ENCODE measurements at regions not wholly inside any gene's neighbourhood (a gene's known extent, or its start where the extent isn't known, plus 50 kb on each side); places are given as distances from the start of the nearest gene placed in this dataset.
"Not testable (repeated sequence)": the region's sequence is repeated elsewhere in the genome, so short reads cannot be mapped to it uniquely, and the experiment has no call there.

- Histone ChIP-seq H3K27ac (ENCODE audit: low read depth, low read length) (no peak overlapping the region), H3K9me3 (ENCODE audit: control insufficient read depth, insufficient read depth, low read length) (no peaks in the 10 kb centered on the region), H3K9ac (ENCODE audit: low read depth, low read length) (no peak overlapping the region)
Observed at GRCh38 chr5:17999858-18000257, 365.6 kb downstream of the TAF11L14 start.

GRCh38 chr5:18000744-18001143, 366.5 kb downstream of the TAF11L14 start:
- no peaks in the 10 kb centered on the region for H3K4me1 ChIP-seq (ENCODE audit: control insufficient read depth, insufficient read depth, low read length)
- H3K9me3 ChIP-seq (ENCODE audit: control insufficient read depth, insufficient read depth, low read length): no peaks in the 10 kb centered on the region
- H3K27me3 ChIP-seq (ENCODE audit: control insufficient read depth, insufficient read depth, low read length): no peaks in the 10 kb centered on the region
- H3K27ac ChIP-seq (ENCODE audit: low read depth, low read length): no peak overlapping the region
- no peak overlapping the region for H3K4me3 ChIP-seq (ENCODE audit: low read depth, low read length)
- no peak overlapping the region for H3K9ac ChIP-seq (ENCODE audit: low read depth, low read length)
- no peaks in the 10 kb centered on the region for H3K36me3 ChIP-seq (ENCODE audit: control insufficient read depth, insufficient read depth, low read length)

More at GRCh38 chr5:17999858-18000257, 365.6 kb downstream of the TAF11L14 start:
- no peak overlapping the region for H3K4me3 ChIP-seq (ENCODE audit: low read depth, low read length)
- no peaks in the 10 kb centered on the region for H3K27me3 ChIP-seq (ENCODE audit: control insufficient read depth, insufficient read depth, low read length)
- no peaks in the 10 kb centered on the region for H3K36me3 ChIP-seq (ENCODE audit: control insufficient read depth, insufficient read depth, low read length)
- H3K4me1 ChIP-seq (ENCODE audit: control insufficient read depth, insufficient read depth, low read length): no peaks in the 10 kb centered on the region

- Histone ChIP-seq H3K9ac (ENCODE audit: low read depth, low read length) (no peak overlapping the region), H3K4me1 (ENCODE audit: control insufficient read depth, insufficient read depth, low read length) (no peaks in the 10 kb centered on the region), H3K27ac (ENCODE audit: low read depth, low read length) (no peak overlapping the region), H3K27me3 (ENCODE audit: control insufficient read depth, insufficient read depth, low read length) (no peaks in the 10 kb centered on the region), H3K36me3 (ENCODE audit: control insufficient read depth, insufficient read depth, low read length) (no peaks in the 10 kb centered on the region), H3K9me3 (ENCODE audit: control insufficient read depth, insufficient read depth, low read length) (no peaks in the 10 kb centered on the region), H3K4me3 (ENCODE audit: low read depth, low read length) (no peak overlapping the region)
Observed at GRCh38 chr5:18003312-18003711, 369.1 kb downstream of the TAF11L14 start.

GRCh38 chr5:18003784-18004183, 369.5 kb downstream of the TAF11L14 start:
- H3K27me3 ChIP-seq (ENCODE audit: control insufficient read depth, insufficient read depth, low read length): no peaks in the 10 kb centered on the region

GRCh38 chr5:18006235-18006634, 372.0 kb downstream of the TAF11L14 start:
- not testable (repeated sequence) for H3K27me3 ChIP-seq (ENCODE audit: control insufficient read depth, insufficient read depth, low read length); H3K9me3 ChIP-seq (ENCODE audit: control insufficient read depth, insufficient read depth, low read length); H3K27ac ChIP-seq (ENCODE audit: low read depth, low read length); H3K36me3 ChIP-seq (ENCODE audit: control insufficient read depth, insufficient read depth, low read length); H3K4me1 ChIP-seq (ENCODE audit: control insufficient read depth, insufficient read depth, low read length); H3K4me3 ChIP-seq (ENCODE audit: low read depth, low read length); H3K9ac ChIP-seq (ENCODE audit: low read depth, low read length)

More at GRCh38 chr5:18003784-18004183, 369.5 kb downstream of the TAF11L14 start:
- Histone ChIP-seq H3K9me3 (ENCODE audit: control insufficient read depth, insufficient read depth, low read length) (no peaks in the 10 kb centered on the region), H3K9ac (ENCODE audit: low read depth, low read length) (no peak overlapping the region), H3K36me3 (ENCODE audit: control insufficient read depth, insufficient read depth, low read length) (no peaks in the 10 kb centered on the region), H3K4me3 (ENCODE audit: low read depth, low read length) (no peak overlapping the region), H3K27ac (ENCODE audit: low read depth, low read length) (no peak overlapping the region), H3K4me1 (ENCODE audit: control insufficient read depth, insufficient read depth, low read length) (no peaks in the 10 kb centered on the region)

GRCh38 chr5:18008940-18009339, 374.7 kb downstream of the TAF11L14 start:
- no peaks in the 10 kb centered on the region for H3K36me3 ChIP-seq (ENCODE audit: control insufficient read depth, insufficient read depth, low read length)
- H3K4me3 ChIP-seq (ENCODE audit: low read depth, low read length): no peak overlapping the region
- no peak overlapping the region for H3K27ac ChIP-seq (ENCODE audit: low read depth, low read length)
- H3K9me3 ChIP-seq (ENCODE audit: control insufficient read depth, insufficient read depth, low read length): no peaks in the 10 kb centered on the region
- no peaks in the 10 kb centered on the region for H3K27me3 ChIP-seq (ENCODE audit: control insufficient read depth, insufficient read depth, low read length)
- H3K4me1 ChIP-seq (ENCODE audit: control insufficient read depth, insufficient read depth, low read length): no peaks in the 10 kb centered on the region
- H3K9ac ChIP-seq (ENCODE audit: low read depth, low read length): no peak overlapping the region

GRCh38 chr5:18010053-18010452, 375.8 kb downstream of the TAF11L14 start:
- no peaks in the 10 kb centered on the region for H3K4me1 ChIP-seq (ENCODE audit: control insufficient read depth, insufficient read depth, low read length)
- H3K27me3 ChIP-seq (ENCODE audit: control insufficient read depth, insufficient read depth, low read length): no peaks in the 10 kb centered on the region
- H3K9ac ChIP-seq (ENCODE audit: low read depth, low read length): no peak overlapping the region
- no peaks in the 10 kb centered on the region for H3K9me3 ChIP-seq (ENCODE audit: control insufficient read depth, insufficient read depth, low read length)
- no peak overlapping the region for H3K27ac ChIP-seq (ENCODE audit: low read depth, low read length)
- no peak overlapping the region for H3K4me3 ChIP-seq (ENCODE audit: low read depth, low read length)
- H3K36me3 ChIP-seq (ENCODE audit: control insufficient read depth, insufficient read depth, low read length): no peaks in the 10 kb centered on the region

- H3K4me3 ChIP-seq (ENCODE audit: low read depth, low read length): no peak overlapping the region
- H3K27ac ChIP-seq (ENCODE audit: low read depth, low read length): no peak overlapping the region
- no peaks in the 10 kb centered on the region for H3K27me3 ChIP-seq (ENCODE audit: control insufficient read depth, insufficient read depth, low read length)
- H3K9ac ChIP-seq (ENCODE audit: low read depth, low read length): no peak overlapping the region
- no peaks in the 10 kb centered on the region for H3K9me3 ChIP-seq (ENCODE audit: control insufficient read depth, insufficient read depth, low read length)
- no peaks in the 10 kb centered on the region for H3K36me3 ChIP-seq (ENCODE audit: control insufficient read depth, insufficient read depth, low read length)
- no peaks in the 10 kb centered on the region for H3K4me1 ChIP-seq (ENCODE audit: control insufficient read depth, insufficient read depth, low read length)
Observed at GRCh38 chr5:18018472-18018871, 384.2 kb downstream of the TAF11L14 start.

GRCh38 chr5:18023275-18023674, 389.0 kb downstream of the TAF11L14 start:
- Histone ChIP-seq H3K4me1 (ENCODE audit: control insufficient read depth, insufficient read depth, low read length) (no peaks in the 10 kb centered on the region), H3K36me3 (ENCODE audit: control insufficient read depth, insufficient read depth, low read length) (no peaks in the 10 kb centered on the region), H3K4me3 (ENCODE audit: low read depth, low read length) (no peak overlapping the region), H3K27ac (ENCODE audit: low read depth, low read length) (no peak overlapping the region), H3K9me3 (ENCODE audit: control insufficient read depth, insufficient read depth, low read length) (no peaks in the 10 kb centered on the region), H3K27me3 (ENCODE audit: control insufficient read depth, insufficient read depth, low read length) (no peaks in the 10 kb centered on the region), H3K9ac (ENCODE audit: low read depth, low read length) (no peak overlapping the region)

- Histone ChIP-seq H3K27ac (ENCODE audit: low read depth, low read length) (no peak overlapping the region), H3K4me3 (ENCODE audit: low read depth, low read length) (no peak overlapping the region), H3K9me3 (ENCODE audit: control insufficient read depth, insufficient read depth, low read length) (no peaks in the 10 kb centered on the region), H3K36me3 (ENCODE audit: control insufficient read depth, insufficient read depth, low read length) (no peaks in the 10 kb centered on the region), H3K27me3 (ENCODE audit: control insufficient read depth, insufficient read depth, low read length) (no peaks in the 10 kb centered on the region), H3K9ac (ENCODE audit: low read depth, low read length) (no peak overlapping the region), H3K4me1 (ENCODE audit: control insufficient read depth, insufficient read depth, low read length) (no peaks in the 10 kb centered on the region)
Observed at GRCh38 chr5:18023986-18024385, 389.7 kb downstream of the TAF11L14 start.

- Histone ChIP-seq H3K36me3 (ENCODE audit: control insufficient read depth, insufficient read depth, low read length) (no peaks in the 10 kb centered on the region), H3K9ac (ENCODE audit: low read depth, low read length) (no peak overlapping the region), H3K27ac (ENCODE audit: low read depth, low read length) (no peak overlapping the region), H3K9me3 (ENCODE audit: control insufficient read depth, insufficient read depth, low read length) (no peaks in the 10 kb centered on the region), H3K4me1 (ENCODE audit: control insufficient read depth, insufficient read depth, low read length) (no peaks in the 10 kb centered on the region), H3K27me3 (ENCODE audit: control insufficient read depth, insufficient read depth, low read length) (no peaks in the 10 kb centered on the region), H3K4me3 (ENCODE audit: low read depth, low read length) (no peak overlapping the region)
Observed at GRCh38 chr5:18024542-18024941, 390.3 kb downstream of the TAF11L14 start.
